ENCODE measurements at regions not wholly inside any gene's neighbourhood (a gene's known extent, or its start where the extent isn't known, plus 50 kb on each side); places are given as distances from the start of the nearest gene placed in this dataset.
"Not testable (repeated sequence)": the region's sequence is repeated elsewhere in the genome, so short reads cannot be mapped to it uniquely, and the experiment has no call there.

DNA sequence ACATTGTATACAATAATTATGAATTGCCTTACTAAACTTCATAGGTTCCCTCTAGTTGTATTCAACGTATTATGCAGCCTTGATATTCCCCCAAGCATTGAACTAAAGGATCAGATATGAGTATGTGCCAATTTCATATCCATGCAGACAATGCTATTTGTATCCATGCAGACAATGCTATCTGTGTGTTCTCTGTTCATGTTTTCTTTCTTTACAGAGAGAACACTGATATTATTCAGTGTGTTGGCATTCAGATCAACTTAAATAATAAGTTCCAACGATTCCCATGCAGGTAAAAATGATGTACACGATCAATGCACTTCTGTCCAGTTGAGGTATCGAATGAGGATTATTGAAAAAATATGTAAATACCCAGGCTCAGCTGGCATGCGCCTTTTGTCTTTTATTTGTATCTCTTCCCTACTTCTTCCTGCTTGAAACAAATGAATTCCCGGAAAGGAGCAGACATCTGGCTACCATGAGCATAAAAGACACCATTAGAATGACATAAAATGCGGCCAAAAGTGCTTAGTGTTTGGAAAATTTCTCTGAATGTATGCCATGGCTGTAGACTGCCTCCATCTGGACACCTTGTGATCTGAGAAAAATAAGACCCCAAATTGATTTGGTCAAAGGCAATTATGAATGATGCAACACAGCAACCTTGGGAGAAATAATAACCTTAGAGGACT is 731.5 kb downstream of the SLITRK1 start:
- Histone ChIP-seq H3K9me3 (no peaks in the 10 kb centered on the region), H3K4me3 (no peak overlapping the region), H3K4me1 (no peaks in the 10 kb centered on the region), H3K27me3 (no peaks in the 10 kb centered on the region), H3K36me3 (no peaks in the 10 kb centered on the region), H3K27ac (no peak overlapping the region)
- 78 to 88% methylated on average over 6 to 7 of the region's 7 CpGs for WGBS, 2 donors (ENCODE audit: low coverage in 1 of 2)
- no peak for ATAC-seq
- TF ChIP-seq POLR2A (IDR thresholded peaks at IDR 0.05) (no peak), EP300 (IDR thresholded peaks at IDR 0.05) (no peak), POLR2AphosphoS5 (IDR thresholded peaks at IDR 0.05) (no peak)
- TF ChIP-seq, protein P1, sequence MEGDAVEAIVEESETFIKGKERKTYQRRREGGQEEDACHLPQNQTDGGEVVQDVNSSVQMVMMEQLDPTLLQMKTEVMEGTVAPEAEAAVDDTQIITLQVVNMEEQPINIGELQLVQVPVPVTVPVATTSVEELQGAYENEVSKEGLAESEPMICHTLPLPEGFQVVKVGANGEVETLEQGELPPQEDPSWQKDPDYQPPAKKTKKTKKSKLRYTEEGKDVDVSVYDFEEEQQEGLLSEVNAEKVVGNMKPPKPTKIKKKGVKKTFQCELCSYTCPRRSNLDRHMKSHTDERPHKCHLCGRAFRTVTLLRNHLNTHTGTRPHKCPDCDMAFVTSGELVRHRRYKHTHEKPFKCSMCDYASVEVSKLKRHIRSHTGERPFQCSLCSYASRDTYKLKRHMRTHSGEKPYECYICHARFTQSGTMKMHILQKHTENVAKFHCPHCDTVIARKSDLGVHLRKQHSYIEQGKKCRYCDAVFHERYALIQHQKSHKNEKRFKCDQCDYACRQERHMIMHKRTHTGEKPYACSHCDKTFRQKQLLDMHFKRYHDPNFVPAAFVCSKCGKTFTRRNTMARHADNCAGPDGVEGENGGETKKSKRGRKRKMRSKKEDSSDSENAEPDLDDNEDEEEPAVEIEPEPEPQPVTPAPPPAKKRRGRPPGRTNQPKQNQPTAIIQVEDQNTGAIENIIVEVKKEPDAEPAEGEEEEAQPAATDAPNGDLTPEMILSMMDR (IDR thresholded peaks at IDR 0.05): no peak

DNA sequence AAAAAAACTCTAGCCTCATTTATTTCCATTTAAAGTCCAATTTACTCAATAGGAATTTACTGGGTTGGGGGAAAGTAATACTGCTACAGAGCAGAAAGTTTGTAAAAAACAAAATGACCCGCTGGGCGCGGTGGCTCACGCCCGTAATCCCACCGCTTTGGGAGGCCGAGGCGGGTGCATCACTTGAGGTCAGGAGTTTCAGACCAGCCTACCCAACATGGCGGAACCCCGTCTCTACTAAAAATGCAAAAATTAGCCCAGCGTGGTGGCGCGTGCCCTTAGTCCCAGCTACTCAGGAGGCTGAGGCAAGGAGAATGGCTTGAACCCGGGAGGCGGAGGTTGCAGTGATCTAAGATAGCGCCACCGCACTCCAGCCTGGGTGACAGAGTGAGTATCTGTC is 745.6 kb downstream of the SLITRK1 start:
- Histone ChIP-seq H3K36me3 (no peaks in the 10 kb centered on the region), H3K4me1 (no peaks in the 10 kb centered on the region), H3K4me3 (no peak overlapping the region), H3K9me3 (no peaks in the 10 kb centered on the region), H3K27me3 (no peaks in the 10 kb centered on the region), H3K27ac (no peak overlapping the region)
- no peak for TF ChIP-seq POLR2A (IDR thresholded peaks at IDR 0.05)
- ATAC-seq: no peak
- 92 to 100% methylated on average over 1 to 17 of the region's 17 CpGs for WGBS, 2 donors (ENCODE audit: low coverage in 1 of 2)

DNA sequence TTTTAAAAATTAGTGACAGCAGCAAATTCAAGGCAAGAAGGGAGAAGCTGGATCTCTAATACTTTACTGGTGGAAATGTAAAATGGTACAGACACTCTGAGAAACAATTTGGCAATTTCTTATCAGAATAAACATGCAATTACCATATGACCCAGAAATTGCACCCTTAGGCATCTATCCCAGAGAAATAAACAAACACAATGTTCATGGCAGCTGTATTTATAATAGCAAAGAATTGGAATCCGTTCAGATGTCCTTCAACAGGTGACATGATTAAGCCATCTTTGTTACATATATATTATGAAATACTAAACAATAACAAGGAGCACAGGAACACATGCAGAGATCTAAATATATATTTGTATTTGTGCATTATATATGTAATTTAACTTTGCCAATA is 756.5 kb downstream of the SLITRK1 start:
- H3K9me3 ChIP-seq: no peaks in the 10 kb centered on the region
- TF ChIP-seq POLR2AphosphoS5 (IDR thresholded peaks at IDR 0.05) (no peak), EP300 (IDR thresholded peaks at IDR 0.05) (no peak), POLR2A (IDR thresholded peaks at IDR 0.05) (no peak)
- TF ChIP-seq, protein P1 (IDR thresholded peaks at IDR 0.05): no peak
- WGBS, 2 donors (ENCODE audit: low coverage in 1 of 2): 25% methylated on average over 1 of the region's 1 CpG; no CpG with 5 or more reads in 1 of the 2 donors
- H3K4me1 ChIP-seq: no peaks in the 10 kb centered on the region
- no peak overlapping the region for H3K4me3 ChIP-seq
- no peak overlapping the region for H3K27ac ChIP-seq
- H3K27me3 ChIP-seq: no peaks in the 10 kb centered on the region
- no peaks in the 10 kb centered on the region for H3K36me3 ChIP-seq
- ATAC-seq: no peak

DNA sequence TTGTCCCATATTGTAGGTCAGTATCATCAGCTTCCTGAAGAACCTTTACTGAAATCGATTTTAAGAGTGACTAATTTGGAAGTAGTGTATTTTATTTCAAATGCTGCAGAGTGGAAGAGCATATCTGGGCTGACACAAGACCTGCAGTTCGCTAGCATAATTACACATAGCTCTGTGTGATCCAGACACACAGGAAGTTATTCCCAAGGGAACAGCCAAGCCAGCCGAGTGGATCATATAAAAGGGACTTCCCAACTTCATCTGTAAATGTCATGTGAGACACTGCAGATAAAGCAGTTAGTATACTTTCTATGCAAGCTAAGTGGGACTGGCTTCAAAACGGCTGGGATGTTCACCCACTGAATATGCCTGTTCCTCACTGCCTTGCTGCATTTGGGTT is 760.4 kb downstream of the SLITRK1 start:
- no peaks in the 10 kb centered on the region for H3K27me3 ChIP-seq
- no peak overlapping the region for H3K4me3 ChIP-seq
- no peaks in the 10 kb centered on the region for H3K36me3 ChIP-seq
- TF ChIP-seq POLR2AphosphoS5 (IDR thresholded peaks at IDR 0.05) (no peak), POLR2A (IDR thresholded peaks at IDR 0.05) (no peak), EP300 (IDR thresholded peaks at IDR 0.05) (no peak)
- no peaks in the 10 kb centered on the region for H3K4me1 ChIP-seq
- no peaks in the 10 kb centered on the region for H3K9me3 ChIP-seq
- no peak for ATAC-seq
- H3K27ac ChIP-seq: no peak overlapping the region
- 47 to 77% methylated on average over 1 to 2 of the region's 4 CpGs for WGBS, 2 donors (ENCODE audit: low coverage in 1 of 2)

DNA sequence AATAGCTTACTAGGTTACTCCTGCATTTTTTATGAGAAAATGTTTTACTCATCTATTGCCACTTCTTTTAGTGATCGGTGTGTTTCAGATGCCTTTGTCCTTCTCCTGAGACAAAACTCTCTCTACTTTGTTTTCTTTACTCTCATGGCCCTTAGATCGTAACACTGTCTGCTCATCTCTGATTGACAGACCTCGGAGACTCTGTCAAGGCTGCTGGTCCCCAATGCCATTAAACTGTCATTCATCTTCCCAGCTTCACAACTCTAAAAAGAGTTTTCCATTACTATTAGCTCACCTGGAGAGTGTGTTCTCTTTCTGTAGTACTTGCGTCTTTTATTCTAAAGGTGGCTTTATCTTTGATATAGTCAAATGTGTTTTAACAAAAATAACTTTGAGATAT is 765.2 kb downstream of the SLITRK1 start:
- no peaks in the 10 kb centered on the region for H3K9me3 ChIP-seq
- no peak overlapping the region for H3K4me3 ChIP-seq
- TF ChIP-seq POLR2A (IDR thresholded peaks at IDR 0.05): no peak
- 67 to 70% methylated on average over 3 to 4 of the region's 4 CpGs for WGBS, 2 donors (ENCODE audit: low coverage in 1 of 2)
- H3K27me3 ChIP-seq: no peaks in the 10 kb centered on the region
- no peaks in the 10 kb centered on the region for H3K36me3 ChIP-seq
- H3K4me1 ChIP-seq: no peaks in the 10 kb centered on the region
- ATAC-seq: no peak
- no peak overlapping the region for H3K27ac ChIP-seq

DNA sequence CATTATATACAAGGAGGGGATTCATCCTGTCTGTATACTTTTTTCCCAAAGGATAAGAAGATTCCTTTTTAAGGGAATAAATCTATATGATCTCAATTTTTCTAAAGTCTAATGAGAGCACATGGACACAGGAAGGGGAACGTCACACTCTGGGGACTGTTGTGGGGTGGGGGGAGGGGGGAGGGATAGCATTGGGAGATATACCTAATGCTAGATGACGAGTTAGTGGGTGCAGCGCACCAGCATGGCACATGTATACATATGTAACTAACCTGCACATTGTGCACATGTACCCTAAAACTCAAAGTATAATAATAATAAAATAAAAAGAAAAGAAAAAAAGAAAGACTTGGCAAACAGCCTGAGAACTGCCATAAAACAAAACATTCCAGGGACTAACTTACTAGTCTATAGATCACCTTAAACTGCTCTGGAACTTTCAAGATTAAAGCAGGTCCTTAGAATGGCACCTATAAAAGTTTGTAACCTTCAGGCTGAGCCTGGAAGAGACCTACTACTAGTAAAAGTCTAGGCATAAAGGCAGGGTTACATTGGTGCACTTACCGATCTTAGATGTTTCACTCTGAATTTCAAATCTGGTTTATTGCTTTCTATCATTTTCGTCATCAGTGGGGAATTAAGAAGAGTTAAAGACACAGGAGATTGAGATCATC is 780.6 kb downstream of the SLITRK1 start:
- H3K4me3 ChIP-seq, H3K9me3 ChIP-seq, H3K4me1 ChIP-seq, H3K27ac ChIP-seq, ATAC-seq, H3K27me3 ChIP-seq, H3K36me3 ChIP-seq: not testable (repeated sequence)
- 86 to 92% methylated on average over 2 of the region's 5 CpGs for WGBS, 2 donors (ENCODE audit: low coverage in 1 of 2)

DNA sequence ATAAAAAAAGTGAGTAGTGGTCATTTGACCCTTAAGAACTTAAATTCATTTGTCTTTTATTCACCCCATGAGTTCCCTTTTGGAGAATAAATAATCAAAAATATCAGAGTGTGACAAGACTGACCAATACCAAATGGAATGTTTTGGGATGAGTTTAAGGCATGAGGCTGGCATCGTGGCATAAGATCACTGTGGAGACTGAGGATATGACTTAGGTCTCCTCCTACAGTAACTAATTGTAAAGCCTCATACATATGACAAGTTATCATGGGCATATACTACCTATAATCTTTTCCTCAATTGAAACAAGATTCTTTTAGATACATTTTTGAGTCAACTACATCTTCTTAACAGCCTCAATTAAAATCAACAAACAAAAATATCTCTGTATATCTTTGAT is 782.0 kb downstream of the SLITRK1 start:
- H3K27me3 ChIP-seq: no peaks in the 10 kb centered on the region
- no peak overlapping the region for H3K27ac ChIP-seq
- no peak for ATAC-seq
- 27 to 68% methylated on average over 1 of the region's 1 CpG for WGBS, 2 donors (ENCODE audit: low coverage in 1 of 2)
- no peak for TF ChIP-seq EP300 (IDR thresholded peaks at IDR 0.05)
- no peak for TF ChIP-seq POLR2AphosphoS5 (IDR thresholded peaks at IDR 0.05)
- TF ChIP-seq, protein P1 (IDR thresholded peaks at IDR 0.05): no peak
- TF ChIP-seq POLR2A (IDR thresholded peaks at IDR 0.05): no peak
- no peaks in the 10 kb centered on the region for H3K36me3 ChIP-seq
- H3K4me3 ChIP-seq: no peak overlapping the region
- H3K9me3 ChIP-seq: no peaks in the 10 kb centered on the region
- H3K4me1 ChIP-seq: no peaks in the 10 kb centered on the region

All from gastroesophageal sphincter (tissue), 4 donors.